ENCODE measurements at regions not wholly inside any gene's neighbourhood (a gene's known extent, or its start where the extent isn't known, plus 50 kb on each side); places are given as distances from the start of the nearest gene placed in this dataset.

DNA sequence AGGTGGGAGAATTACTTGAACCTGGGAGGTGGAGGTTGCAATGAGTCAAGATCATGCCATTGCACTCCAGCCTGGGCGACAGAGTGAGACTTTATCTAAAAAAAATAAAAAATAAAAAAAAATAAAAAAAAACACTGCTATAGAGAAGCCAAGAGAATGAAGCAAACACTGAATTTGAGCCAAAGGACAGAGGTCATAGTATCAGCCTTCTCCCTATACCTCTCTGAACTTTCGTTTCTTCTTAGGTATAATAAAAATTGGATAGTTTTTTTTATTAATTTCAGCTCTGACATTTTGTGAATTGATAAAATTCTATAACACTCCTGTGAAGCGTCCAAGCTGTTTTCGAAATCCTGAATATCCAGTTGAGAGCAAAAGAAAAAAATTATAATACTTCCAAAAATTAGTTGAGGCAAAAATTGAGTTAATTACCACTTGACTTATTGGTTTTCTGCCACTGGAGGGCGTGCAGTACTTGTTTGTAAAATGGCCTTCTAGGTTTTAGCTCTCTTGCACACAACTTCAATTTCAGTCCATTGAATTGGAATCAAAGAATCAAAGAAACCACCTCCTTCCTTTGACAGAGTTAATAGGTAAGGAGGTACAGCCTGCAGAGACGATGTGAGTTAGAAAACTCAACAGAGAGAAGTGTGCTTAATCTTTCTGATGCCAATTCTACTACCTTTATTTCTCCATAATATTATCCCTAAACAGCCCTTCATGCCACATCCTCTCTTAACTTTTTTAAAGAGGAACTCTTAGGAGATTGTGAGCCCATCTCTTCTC lies 143.2 kb downstream of the BBOX1 start:
- TF ChIP-seq, protein P1, sequence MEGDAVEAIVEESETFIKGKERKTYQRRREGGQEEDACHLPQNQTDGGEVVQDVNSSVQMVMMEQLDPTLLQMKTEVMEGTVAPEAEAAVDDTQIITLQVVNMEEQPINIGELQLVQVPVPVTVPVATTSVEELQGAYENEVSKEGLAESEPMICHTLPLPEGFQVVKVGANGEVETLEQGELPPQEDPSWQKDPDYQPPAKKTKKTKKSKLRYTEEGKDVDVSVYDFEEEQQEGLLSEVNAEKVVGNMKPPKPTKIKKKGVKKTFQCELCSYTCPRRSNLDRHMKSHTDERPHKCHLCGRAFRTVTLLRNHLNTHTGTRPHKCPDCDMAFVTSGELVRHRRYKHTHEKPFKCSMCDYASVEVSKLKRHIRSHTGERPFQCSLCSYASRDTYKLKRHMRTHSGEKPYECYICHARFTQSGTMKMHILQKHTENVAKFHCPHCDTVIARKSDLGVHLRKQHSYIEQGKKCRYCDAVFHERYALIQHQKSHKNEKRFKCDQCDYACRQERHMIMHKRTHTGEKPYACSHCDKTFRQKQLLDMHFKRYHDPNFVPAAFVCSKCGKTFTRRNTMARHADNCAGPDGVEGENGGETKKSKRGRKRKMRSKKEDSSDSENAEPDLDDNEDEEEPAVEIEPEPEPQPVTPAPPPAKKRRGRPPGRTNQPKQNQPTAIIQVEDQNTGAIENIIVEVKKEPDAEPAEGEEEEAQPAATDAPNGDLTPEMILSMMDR (IDR thresholded peaks at IDR 0.05 in 4 of 5, conservative IDR thresholded peaks at IDR 0.05 in 1 of 5), result peak; percentile 68 to 77 (median 73)
- TF ChIP-seq POLR2A (IDR thresholded peaks at IDR 0.05), result no peak

Measured in gastrocnemius medialis (tissue), 4 donors.